HG03108 (cell line): ENCODE measurements at regions not wholly inside any gene's neighbourhood (a gene's known extent, or its start where the extent isn't known, plus 50 kb on each side); places are given as distances from the start of the nearest gene placed in this dataset.
"Not testable (repeated sequence)": the region's sequence is repeated elsewhere in the genome, so short reads cannot be mapped to it uniquely, and the experiment has no call there.

Source experiments
- ATAC-seq: cut with Tn5 transposase; IDR thresholded peaks from one replicate; pipeline ENCODE4 v1.9.1; 2021; ENCODE audit warnings: moderate library complexity; ENCODE audit not compliant: unreplicated experiment

GRCh38 chr3:31178467-31178866 is 284.0 kb upstream of the GADL1 start:
- ATAC-seq: no peak

DNA sequence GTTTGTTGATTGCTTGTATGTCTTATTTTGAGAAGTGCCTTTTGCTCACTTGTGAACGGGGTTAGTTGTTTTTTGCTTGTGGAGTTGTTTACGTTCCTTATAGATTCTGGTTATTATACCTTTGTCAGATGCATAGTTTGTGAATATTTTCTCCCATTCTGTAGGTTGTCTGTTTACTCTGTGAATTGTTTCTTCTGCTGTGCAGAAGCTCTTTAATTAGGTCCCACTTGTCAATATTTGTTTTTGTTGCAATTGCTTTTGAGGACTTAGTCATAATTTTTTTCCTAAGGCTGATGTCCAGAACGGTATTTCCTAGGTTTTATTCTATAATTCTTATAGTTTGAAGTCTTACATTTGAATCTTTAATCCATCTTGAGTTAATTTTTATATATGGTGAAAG is 285.3 kb upstream of the GADL1 start:
- no peak for ATAC-seq

- ATAC-seq: no peak
Observed at GRCh38 chr3:31180274-31180673, 285.8 kb upstream of the GADL1 start.

DNA sequence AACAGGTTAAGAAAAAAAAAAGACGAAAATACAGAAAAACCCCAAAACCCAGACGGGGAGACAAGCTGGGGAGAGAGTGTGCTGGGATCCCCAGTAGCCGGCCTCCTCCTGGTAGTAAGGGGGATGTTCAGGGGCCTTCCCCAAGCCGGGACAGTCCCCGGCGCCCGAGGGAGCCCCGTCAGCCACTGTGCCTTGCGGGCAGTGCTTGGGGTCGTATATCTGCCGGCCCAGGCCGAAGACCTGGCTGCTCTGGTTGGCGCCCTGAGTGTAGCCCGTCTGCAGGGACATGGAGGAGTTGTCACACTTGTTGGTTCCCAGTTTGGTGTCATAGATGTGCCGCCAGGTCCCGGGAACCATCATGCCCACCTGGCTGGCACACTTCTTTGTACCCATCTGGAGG is 287.2 kb upstream of the GADL1 start:
- no peak for ATAC-seq

DNA sequence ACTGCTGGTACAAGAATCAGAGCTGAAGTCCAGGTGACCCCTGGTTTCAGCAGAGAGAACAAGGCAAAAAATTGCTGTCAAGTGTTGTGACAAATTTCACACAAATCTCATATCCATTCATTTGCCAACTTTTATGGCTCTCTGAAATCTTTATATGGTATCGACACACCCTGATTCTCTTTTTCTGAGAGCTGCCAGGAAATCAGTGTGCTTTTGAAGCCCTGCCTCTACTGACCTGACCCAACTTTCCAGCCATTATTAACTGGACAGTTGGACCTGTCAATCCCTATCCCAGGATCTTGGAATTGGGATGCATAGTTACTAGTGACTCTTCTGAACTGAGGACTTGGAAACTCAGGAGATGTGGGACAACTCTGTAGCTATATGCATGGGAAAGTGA is 288.2 kb upstream of the GADL1 start:
- no peak for ATAC-seq

DNA sequence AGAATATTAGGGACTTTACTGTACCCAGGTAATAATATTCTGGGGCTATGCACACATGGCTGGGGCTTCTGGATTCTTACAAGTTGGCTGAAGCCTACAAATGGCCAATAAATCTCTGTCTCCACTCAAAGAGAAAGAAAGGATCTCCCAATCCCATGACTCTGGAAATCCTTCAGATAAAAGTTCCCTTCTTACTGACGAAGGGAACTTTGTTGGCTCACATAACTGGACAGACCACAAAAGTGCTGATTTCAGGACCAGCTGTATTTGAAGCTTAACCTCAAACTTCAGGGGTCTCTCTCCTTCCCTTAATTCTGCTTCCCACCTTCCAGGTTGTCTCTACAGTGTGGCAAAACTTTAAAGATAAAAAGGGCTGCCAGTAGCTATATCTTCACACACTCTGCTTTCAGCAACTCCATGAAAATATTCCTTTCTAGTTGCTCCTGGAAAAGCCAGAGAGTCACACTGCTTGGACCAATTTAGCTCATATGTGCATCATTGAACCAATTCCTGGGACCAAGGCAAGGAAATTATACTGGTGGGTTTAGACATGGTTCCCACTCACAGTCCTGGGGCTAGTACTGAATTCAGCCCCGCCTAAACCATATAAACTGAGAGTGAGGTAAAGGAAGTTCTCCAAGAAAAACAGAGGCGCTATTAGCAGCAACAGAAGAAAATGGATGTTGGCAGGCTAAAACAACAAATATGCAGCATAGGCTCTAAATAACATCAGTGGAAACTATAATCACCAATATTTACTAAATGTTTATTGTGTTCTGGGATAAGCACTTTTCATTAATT is 290.0 kb upstream of the GADL1 start:
- no peak for ATAC-seq

DNA sequence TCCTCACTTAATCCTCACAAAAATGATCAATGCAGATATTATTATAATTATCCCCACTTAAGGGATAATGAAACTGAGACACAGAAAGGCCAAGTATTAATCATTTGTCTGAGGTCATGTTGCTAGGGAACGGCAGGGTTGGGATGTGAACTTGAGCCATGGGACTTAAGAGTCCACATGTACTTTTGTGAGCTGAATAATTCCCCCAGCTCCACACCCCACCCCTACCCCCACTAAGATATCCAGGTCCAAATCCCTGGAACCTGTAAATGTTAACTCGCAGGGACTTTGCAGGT is 290.5 kb upstream of the GADL1 start:
- ATAC-seq: no peak

DNA sequence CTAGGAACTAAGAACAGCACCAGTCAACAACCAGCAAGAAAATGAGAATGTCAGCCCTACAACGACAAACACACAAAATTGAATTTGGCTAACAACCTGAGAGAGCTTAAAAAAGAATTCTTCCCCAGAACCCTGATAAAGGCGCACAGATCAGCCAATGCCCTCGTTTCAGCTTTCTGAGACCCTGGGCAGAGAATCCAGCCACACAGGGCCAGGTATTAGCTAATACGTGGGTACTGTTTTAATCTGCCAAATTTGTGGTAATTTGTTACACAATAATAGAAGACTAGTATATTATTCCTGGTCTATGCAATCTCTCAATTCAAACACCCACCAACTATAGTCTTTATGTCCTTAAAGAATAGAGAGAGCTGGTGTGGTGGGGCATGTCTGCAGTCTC is 291.6 kb upstream of the GADL1 start:
- ATAC-seq: no peak

DNA sequence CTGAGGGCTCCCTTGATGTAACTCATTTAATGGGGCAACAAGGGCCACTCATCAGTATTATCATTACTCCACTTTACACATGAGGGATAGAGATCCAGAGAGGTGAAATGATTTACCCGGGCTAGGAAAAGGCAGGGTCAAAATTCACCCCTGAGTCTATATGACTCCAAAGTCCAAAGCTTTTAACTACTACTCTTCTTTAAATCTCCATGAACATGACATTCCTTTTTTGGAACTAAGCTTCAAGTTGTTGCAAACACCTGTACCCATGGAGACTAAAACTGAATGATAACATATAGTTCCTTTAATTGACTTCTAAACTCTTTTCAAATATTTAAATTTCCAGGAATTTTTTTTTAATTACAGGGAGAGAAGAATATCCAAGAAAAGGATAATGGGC is 292.9 kb upstream of the GADL1 start:
- no peak for ATAC-seq

- ATAC-seq: no peak
Observed at GRCh38 chr3:31188112-31188511, 293.7 kb upstream of the GADL1 start.

DNA sequence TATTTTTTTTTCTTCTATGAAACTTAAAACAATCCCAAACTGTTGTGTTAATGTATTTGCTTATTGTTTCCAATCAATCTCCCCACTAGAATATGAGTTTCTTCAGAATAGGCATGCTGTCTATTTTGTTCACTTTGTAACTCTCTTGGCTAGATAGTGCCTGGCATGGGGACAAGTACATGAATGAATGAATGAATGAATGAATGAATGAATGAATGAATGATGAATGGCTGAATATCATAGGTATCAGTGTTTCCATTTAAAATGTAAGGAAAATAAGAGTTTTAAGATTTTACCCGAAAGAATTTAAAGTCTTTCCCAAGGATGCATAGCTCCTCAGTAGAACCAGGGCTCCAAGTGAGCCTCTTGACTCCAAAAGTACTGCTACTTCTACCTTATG is 294.9 kb upstream of the GADL1 start:
- ATAC-seq: no peak

DNA sequence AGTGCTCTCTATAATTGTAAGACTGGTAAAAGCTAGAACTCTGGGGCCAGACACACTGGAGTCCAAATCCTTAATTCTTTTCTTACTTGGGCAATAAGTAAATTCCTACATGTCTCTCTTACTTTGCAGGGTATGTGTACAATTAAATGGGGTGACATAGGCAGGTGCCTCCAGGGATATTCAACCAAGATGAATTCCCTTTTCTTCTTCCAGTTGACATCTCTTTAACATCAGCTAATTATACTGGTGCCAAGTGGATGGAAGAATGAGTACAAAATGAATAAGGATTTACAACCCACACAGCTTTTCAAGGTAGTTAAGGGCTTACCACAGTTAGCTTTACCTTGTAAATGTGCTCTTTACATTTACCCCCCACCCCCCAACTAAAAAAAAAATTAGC is 295.5 kb upstream of the GADL1 start:
- no peak for ATAC-seq

DNA sequence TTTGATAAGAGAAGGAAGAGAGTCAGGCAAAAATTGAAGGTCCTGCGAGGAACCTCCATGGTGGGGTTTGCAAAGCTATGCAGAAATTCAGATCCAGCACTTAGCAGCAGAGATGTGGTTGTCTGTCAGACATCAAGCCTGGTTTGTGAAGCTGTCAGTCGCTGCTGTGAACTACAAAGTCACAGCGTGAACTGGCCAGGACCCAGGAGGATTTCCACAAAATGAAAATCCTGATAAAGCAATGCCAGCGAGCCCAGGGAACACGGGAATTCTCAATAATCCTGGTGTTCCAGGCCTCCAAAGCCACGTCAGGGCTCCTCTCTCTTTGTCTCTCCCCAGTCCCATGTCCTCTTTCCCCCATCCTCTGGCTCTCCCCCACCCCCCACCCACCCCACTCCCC is 296.9 kb upstream of the GADL1 start:
- no peak for ATAC-seq

DNA sequence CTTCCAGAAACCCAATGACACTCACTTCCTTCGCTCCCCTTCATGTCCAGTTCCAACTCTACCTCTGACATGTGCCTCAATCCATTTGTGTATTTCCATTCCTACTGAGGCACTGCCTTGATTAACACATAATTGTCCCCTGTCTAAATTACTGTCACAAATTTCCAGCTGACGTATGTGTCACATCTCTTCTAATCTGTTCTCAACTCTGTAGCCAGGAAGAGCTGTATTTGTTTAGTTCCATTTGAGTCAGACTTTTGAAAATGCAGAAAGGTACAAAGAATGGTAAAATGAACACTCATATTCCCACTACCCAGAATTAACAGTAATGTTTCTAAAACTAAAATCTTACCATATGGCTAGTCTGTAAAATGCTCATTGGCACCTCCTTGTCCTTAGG is 299.0 kb upstream of the GADL1 start:
- no peak for ATAC-seq

GRCh38 chr3:31193871-31194270 is 299.4 kb upstream of the GADL1 start:
- ATAC-seq: no peak

DNA sequence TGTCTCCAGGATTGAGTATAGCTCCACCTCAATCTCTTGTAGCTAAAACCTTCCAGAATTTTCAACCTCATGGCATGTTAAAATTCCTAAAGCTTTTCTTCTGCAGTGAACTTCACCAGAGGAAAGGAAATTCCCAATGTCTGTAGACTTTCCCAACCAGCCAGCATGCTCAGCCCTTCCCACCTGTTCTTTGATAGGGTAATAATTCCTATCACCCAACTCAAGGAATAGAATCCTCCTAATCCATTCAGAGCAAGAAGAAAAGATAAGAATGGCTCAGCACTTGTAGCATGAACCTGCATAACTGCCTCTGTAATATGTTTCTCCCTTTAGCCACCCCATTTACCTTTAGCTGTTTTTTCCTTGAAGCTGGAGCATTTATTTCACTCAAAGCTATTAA is 301.8 kb upstream of the GADL1 start:
- no peak for ATAC-seq

- no peak for ATAC-seq
Observed at GRCh38 chr3:31196881-31197364, 302.5 kb upstream of the GADL1 start.

GRCh38 chr3:31197941-31198340 is 303.5 kb upstream of the GADL1 start:
- ATAC-seq: no peak

DNA sequence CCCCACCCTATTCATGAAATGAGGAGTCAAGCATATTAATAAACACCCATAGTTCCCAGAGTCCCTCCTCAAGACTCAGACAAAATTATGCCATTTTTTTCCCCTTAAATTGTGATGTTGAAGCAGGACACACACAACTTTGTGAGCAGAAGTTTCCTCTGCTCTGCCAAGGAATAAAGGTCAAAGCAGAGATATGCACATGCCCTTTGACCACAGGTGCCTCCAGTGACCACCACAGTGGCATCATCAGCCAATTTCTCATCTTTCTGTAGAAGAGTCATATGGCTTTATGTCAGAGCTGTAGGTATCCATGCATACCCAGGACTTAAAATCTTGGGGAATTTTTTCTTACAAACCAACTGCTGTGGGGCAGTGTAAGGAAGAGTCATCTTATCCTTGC is 304.4 kb upstream of the GADL1 start:
- ATAC-seq: no peak

DNA sequence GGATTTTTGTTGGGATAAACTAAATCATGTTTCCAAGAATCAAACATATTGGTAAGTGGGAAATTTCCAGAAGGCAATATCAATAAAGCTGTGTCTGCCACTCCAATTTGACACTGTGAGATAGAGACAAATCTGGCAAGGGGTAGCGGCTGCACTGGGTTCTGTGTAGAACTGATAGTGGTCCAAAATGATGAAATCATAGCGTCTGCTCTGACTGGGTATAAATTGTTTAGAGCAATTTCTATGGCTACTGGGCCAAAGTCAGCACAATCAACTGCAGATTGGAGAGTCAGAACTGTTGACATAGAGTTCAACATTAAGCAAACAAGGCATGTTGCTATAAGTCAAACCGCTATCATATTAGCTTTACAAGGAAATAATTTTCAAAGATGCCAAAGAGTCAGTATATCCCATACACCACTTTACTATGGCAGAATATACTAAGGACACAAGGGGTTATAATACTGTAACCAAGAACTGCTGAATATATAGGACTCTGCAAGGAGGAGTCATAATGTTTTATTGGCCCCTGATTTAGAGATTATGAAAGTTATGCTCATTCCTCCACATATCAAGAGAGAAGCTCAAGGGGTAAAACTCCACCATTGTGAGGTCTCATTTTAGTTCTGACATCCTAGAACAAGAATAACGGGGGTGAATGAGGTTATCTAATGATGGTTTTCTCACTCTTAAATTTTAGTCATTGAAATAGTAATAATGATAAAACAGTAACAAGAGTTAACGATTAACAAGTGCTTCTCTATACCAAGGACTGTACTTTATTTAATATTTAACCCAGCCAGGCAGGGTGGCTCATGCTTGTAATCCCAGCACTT is 309.7 kb upstream of the GADL1 start:
- ATAC-seq: no peak

DNA sequence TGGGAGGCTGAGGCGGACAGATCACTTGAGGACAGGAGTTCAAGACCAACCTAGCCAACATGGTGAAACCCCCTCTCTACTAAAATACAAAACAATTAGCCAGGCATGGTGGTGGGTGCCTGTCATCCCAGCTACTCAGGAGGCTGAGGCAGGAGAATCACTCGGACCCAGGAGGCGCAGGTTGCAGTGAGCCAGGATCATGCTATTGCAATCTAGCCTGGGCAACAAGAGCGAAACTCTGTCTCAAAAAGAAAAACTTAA is 310.3 kb upstream of the GADL1 start:
- ATAC-seq: not testable (repeated sequence)

GRCh38 chr3:31210068-31210645 is 315.7 kb upstream of the GADL1 start:
- ATAC-seq: no peak
